Heart left ventricle (tissue), 16 donors: ENCODE measurements at regions not wholly inside any gene's neighbourhood (a gene's known extent, or its start where the extent isn't known, plus 50 kb on each side); places are given as distances from the start of the nearest gene placed in this dataset.

Source experiments
- ATAC-seq, 4 donors: fragments of 200-7000 bp; cut with Tn5 transposase; one replicate each; pipeline ENCODE4 v1.9.1; 2020 to 2022; ENCODE audit warnings: moderate library complexity in 4 of 4, mild to moderate bottlenecking in 3 of 4, moderate number of reproducible peaks in 1 of 4
- DNase-seq, 5 donors: peaks; one replicate each; pipeline ENCODE4 v3.0.0-alpha.2; 2020
- H3K27ac ChIP-seq, 12 donors: fragments of 200-600 bp; sonication (generic) in 4 of 12; one replicate each; pipeline versions ENCODE4 v1.5.0 to v1.8.0; 2016 to 2022; ENCODE audit warnings: mild to moderate bottlenecking in 2 of 12
- H3K27me3 ChIP-seq, 9 donors: fragments of 200-600 bp; sonication (generic) in 2 of 9; one replicate each; pipeline versions ENCODE4 v1.5.1 to v1.8.0; 2016 to 2022; ENCODE audit warnings: mild to moderate bottlenecking in 3 of 9
- H3K36me3 ChIP-seq, 9 donors: fragments of 200-600 bp; sonication (generic) in 2 of 9; one replicate each; pipeline versions ENCODE4 v1.5.0 to v1.8.0; 2018 to 2022; ENCODE audit warnings: mild to moderate bottlenecking in 2 of 9
- H3K4me1 ChIP-seq, 12 donors: fragments of 200-600 bp; sonication (generic) in 4 of 12; one replicate each; pipeline versions ENCODE4 v1.5.0 to v1.8.0; 2016 to 2022; ENCODE audit warnings: mild to moderate bottlenecking in 3 of 12
- H3K4me3 ChIP-seq, 12 donors: fragments of 200-600 bp; sonication (generic) in 4 of 12; one replicate each; pipeline versions ENCODE4 v1.5.0 to v1.8.0; 2017 to 2022; ENCODE audit warnings: mild to moderate bottlenecking in 9 of 12, moderate library complexity in 4 of 12
- H3K9me3 ChIP-seq, 12 donors: fragments of 200-600 bp; sonication (generic) in 4 of 12; one replicate each; pipeline versions ENCODE4 v1.5.0 to v1.8.0; 2016 to 2022; ENCODE audit warnings: mild to moderate bottlenecking in 1 of 12
- POLR2A ChIP-seq, 2 donors: fragments of 450-650 bp; IDR thresholded peaks; one replicate each; pipeline ENCODE4 v1.6.1; 2017; ENCODE audit warnings: antibody characterized with exemption in 2 of 2, mild to moderate bottlenecking in 2 of 2, moderate library complexity in 2 of 2
- WGBS, 4 donors: extraction: QIAGEN DNeasy Blood & Tissue Kit in 2 of 4; methylation state at CpG; one replicate each; pipeline versions ENCODE4 v1.1.5 to v1.1.7; 2013 to 2018; 5-methylcytosine and 5-hydroxymethylcytosine counted together
- intact Hi-C, 10 donors: fragments of 100-400 bp; cut with DNase I; formaldehyde crosslinking; loops; one replicate each; pipeline versions ENCODE4 v1.11.1 to v1.14.2; 2022
- TF ChIP-seq, protein P1 (sequence below), 12 donors: fragments of 200-600 bp; sonication (generic) in 4 of 12; IDR thresholded peaks; one replicate each; pipeline versions ENCODE4 v1.5.0 to v1.8.0; 2018 to 2022; ENCODE audit warnings: antibody characterized with exemption in 12 of 12, mild to moderate bottlenecking in 5 of 12
- donor health status: ischemic (EF 13 %, LVEDD 7.1; RV severe dilation, severe dysfunction).
- donor health status: healthy with polysubstance abuse.
- donor health status: DM: no; HTN: yes; CAD: no.
- donor health status: DM: no; HTN: no; CAD: no.
- donor health status: ischemic (EF 25% LVEDD 6.9; RV normal size, moderate dysfunction).
- donor health status: ischemic (EF 25% LVEDD 5.7; RV mildly dilated, moderate dysfunction).
- donor health status: healthy.
- donor health status: DM: yes; HTN: yes; CAD: no.
- donor health status: ischemic (EF 35%, LVEDD 5.7; RV mildly dilated, moderate dysfunction).
- donor health status: nonischemic (EF 11% LVEDD 7.7; RV severe dilation, severe dysfunction).
- donor health status: DM: yes; HTN: yes; CAD: no.
- donor health status: PGD.
- donor health status: ischemic (EF 29% LVEDD 5.4; RV normal size, mild dysfunction).
- donor health status: nonischemic (EF 23%, LVEDD 6.1; RV moderate dilation, normal function).

DNA sequence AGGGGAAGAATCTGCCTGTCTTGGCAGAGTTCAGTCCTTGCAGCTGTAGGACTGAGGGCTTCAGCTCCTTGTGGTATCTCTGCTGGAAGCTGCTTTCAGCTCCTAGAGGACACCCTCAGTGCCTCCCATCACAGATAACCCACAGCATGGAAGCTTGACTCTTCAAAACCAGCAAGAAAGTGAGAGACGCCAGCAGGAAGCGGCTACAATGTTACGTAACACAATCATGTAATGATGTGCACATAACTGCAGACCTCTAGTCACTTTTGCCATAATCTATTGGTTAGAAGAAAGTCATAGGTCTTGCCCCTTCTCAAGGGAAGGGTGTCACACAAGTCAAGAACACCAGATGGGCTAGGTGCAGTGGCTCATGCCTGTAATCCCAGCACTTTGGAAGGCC, 69.1 kb upstream of the AFF3 start:
- Histone ChIP-seq H3K27ac (no peak overlapping the region), H3K4me3 (no peak overlapping the region), H3K36me3 (no peaks in the 10 kb centered on the region), H3K27me3 (no peaks in the 10 kb centered on the region), H3K4me1 (peaks cover 4 to 47% (median 24%) of the 10 kb centered on the region in 12 donors), H3K9me3 (no peaks in the 10 kb centered on the region)
- no peak for ATAC-seq
- intact Hi-C loops, result no loop called here
- 88 to 95% (median 94%) methylated on average over 3 of the region's 3 CpGs for WGBS, 4 donors
- TF ChIP-seq, protein P1, sequence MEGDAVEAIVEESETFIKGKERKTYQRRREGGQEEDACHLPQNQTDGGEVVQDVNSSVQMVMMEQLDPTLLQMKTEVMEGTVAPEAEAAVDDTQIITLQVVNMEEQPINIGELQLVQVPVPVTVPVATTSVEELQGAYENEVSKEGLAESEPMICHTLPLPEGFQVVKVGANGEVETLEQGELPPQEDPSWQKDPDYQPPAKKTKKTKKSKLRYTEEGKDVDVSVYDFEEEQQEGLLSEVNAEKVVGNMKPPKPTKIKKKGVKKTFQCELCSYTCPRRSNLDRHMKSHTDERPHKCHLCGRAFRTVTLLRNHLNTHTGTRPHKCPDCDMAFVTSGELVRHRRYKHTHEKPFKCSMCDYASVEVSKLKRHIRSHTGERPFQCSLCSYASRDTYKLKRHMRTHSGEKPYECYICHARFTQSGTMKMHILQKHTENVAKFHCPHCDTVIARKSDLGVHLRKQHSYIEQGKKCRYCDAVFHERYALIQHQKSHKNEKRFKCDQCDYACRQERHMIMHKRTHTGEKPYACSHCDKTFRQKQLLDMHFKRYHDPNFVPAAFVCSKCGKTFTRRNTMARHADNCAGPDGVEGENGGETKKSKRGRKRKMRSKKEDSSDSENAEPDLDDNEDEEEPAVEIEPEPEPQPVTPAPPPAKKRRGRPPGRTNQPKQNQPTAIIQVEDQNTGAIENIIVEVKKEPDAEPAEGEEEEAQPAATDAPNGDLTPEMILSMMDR (IDR thresholded peaks at IDR 0.05), result no peak
- DNase-seq, result no peak

DNA sequence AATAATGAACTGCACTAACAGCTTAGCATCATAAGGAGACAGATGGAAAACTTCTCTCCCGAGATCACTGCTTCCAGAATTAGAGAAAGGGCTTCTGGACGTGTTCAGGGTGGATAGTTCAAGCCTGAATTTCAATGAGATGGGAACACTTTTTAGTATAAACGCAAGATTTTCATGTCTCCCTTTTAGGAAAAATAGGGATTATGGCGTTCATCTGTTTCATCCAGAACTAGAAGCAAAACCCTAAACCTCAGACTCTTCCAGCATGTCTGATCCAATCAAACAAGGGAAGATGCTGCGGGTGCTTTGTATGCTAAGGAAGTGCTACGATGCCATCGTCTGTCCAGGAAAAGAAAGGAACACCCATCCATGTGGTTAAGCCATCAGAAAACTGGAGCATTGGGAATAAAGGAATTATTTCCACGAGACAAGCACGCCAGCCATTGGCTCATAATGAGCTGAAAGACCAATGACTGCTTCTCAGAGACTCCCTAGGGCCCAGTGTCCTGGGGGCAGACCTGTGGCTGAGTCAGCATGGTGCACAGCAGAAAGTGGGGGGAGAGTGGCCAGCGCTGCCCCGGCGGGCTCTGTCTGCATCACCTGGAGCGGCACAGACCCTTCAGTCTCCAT, 65.9 kb upstream of the AFF3 start:
- intact Hi-C loops, result no loop called here
- no peak overlapping the region for H3K27ac ChIP-seq
- H3K4me1 ChIP-seq, result peaks cover 0 to 24% (median 9%) of the 10 kb centered on the region in 12 donors
- H3K9me3 ChIP-seq, result no peaks in the 10 kb centered on the region
- ATAC-seq, result peak in 3 of 4 donors; percentile 36 to 66 (median 58)
- H3K36me3 ChIP-seq, result no peaks in the 10 kb centered on the region
- no peaks in the 10 kb centered on the region for H3K27me3 ChIP-seq
- no peak for DNase-seq
- TF ChIP-seq, protein P1 (IDR thresholded peaks at IDR 0.05), result peak in 8 of 12 donors; percentile 11 to 48 (median 27)
- TF ChIP-seq POLR2A (IDR thresholded peaks at IDR 0.05), result no peak
- WGBS, 4 donors, result 50 to 77% (median 67%) methylated on average over 9 to 13 of the region's 13 CpGs
- H3K4me3 ChIP-seq, result no peak overlapping the region

DNA sequence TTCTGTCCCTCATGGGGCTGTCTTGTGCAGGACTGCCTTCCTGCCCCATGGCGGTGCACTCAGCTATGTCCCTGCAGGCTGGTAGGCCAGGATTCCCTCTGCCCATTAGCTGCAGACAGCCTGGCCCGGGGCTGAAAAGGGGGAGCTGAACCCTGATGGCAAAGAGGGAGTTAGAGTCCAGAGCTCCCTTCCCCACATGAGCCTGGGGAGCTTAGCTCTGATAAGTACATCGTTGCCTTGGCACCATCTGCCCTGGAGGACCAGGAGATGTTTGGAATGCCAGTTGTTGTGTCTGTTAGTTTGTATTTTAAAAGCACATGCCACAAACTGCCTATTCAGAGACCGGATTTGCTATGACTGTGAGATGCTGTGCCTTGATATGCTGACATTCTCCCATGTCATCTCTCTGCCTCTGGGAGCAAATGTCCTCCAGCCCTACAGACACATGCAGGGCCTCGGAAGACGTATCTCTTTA, 65.1 kb upstream of the AFF3 start:
- Histone ChIP-seq H3K4me3 (no peak overlapping the region), H3K4me1 (peaks cover 0 to 16% (median 6%) of the 10 kb centered on the region in 12 donors), H3K36me3 (no peaks in the 10 kb centered on the region), H3K9me3 (no peaks in the 10 kb centered on the region), H3K27ac (peak overlapping the region in 1 of 12 donors; percentile 15), H3K27me3 (no peaks in the 10 kb centered on the region)
- ATAC-seq, result peak in 3 of 4 donors; percentile 27 to 54 (median 52)
- no peak for TF ChIP-seq POLR2A (IDR thresholded peaks at IDR 0.05)
- TF ChIP-seq, protein P1 (IDR thresholded peaks at IDR 0.05), result no peak
- intact Hi-C loops, result no loop called here
- WGBS, 4 donors, result 37 to 55% (median 49%) methylated on average over 5 to 6 of the region's 6 CpGs
- no peak for DNase-seq

DNA sequence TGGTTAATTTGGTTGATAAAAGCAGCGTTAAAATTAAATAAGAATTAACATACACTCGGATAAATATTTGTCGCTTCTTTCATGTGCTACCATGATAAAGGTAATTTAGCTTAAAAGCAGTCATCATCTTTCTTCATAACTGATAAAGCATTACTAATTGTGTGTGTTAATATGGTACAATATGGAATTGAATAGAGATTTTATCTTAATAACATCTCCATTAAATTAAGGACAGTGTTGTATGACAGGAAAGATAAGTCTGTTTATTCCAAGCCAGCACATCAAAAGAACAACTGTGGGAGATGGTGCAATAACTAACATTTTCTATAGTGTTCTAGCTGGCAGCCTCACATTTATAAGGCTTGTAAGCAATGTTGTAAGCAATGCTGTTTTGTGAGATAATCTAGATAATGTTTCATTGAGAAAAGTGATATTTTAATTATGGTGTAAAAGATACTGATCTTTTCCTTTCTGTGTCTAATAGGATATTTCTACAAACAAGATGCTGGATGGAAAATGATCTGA, 64.4 kb upstream of the AFF3 start:
- DNase-seq (no peak), ATAC-seq (no peak)
- Histone ChIP-seq H3K27me3 (no peaks in the 10 kb centered on the region), H3K9me3 (no peaks in the 10 kb centered on the region), H3K27ac (no peak overlapping the region), H3K4me1 (peaks cover 0 to 16% (median 6%) of the 10 kb centered on the region in 12 donors), H3K36me3 (no peaks in the 10 kb centered on the region), H3K4me3 (no peak overlapping the region)
- no peak for TF ChIP-seq POLR2A (IDR thresholded peaks at IDR 0.05)
- TF ChIP-seq, protein P1 (IDR thresholded peaks at IDR 0.05), result no peak
- WGBS, 4 donors, result 96 to 98% (median 97%) methylated on average over 3 of the region's 3 CpGs
- intact Hi-C loops, result no loop called here
